Subcutaneous abdominal adipose tissue (tissue), 5 donors: ENCODE measurements at regions not wholly inside any gene's neighbourhood (a gene's known extent, or its start where the extent isn't known, plus 50 kb on each side); places are given as distances from the start of the nearest gene placed in this dataset.

Source experiments
- H3K27ac ChIP-seq: one replicate; pipeline ENCODE4 v1.7.0; 2013; ENCODE audit warnings: low read depth, mild to moderate bottlenecking, inconsistent platforms, low read length, moderate library complexity
- H3K27me3 ChIP-seq, 5 donors: one replicate each; pipeline ENCODE4 v1.7.0; 2013; ENCODE audit warnings: low read length in 5 of 5, inconsistent platforms in 1 of 5; ENCODE audit not compliant: control insufficient read depth in 5 of 5, insufficient read depth in 4 of 5
- H3K36me3 ChIP-seq, 5 donors: one replicate each; pipeline ENCODE4 v1.7.0; 2013; ENCODE audit warnings: low read length in 5 of 5; ENCODE audit not compliant: control insufficient read depth in 5 of 5, insufficient read depth in 5 of 5
- H3K4me1 ChIP-seq, 5 donors: one replicate each; pipeline ENCODE4 v1.7.0; 2013; ENCODE audit warnings: low read length in 5 of 5, mild to moderate bottlenecking in 3 of 5, moderate library complexity in 1 of 5; ENCODE audit not compliant: control insufficient read depth in 5 of 5, insufficient read depth in 5 of 5
- H3K4me3 ChIP-seq, 5 donors: one replicate each; pipeline ENCODE4 v1.7.0; 2013; ENCODE audit warnings: low read length in 5 of 5, low read depth in 1 of 5
- H3K9ac ChIP-seq, 5 donors: one replicate each; pipeline ENCODE4 v1.7.0; 2013; ENCODE audit warnings: low read length in 5 of 5, mild to moderate bottlenecking in 4 of 5, moderate library complexity in 3 of 5
- H3K9me3 ChIP-seq, 5 donors: one replicate each; pipeline ENCODE4 v1.7.0; 2013; ENCODE audit warnings: low read length in 5 of 5; ENCODE audit not compliant: control insufficient read depth in 5 of 5
- donor health status: healthy.
- donor health status: healthy.
- donor health status: healthy.
- donor health status: healthy.
- donor health status: healthy.

DNA sequence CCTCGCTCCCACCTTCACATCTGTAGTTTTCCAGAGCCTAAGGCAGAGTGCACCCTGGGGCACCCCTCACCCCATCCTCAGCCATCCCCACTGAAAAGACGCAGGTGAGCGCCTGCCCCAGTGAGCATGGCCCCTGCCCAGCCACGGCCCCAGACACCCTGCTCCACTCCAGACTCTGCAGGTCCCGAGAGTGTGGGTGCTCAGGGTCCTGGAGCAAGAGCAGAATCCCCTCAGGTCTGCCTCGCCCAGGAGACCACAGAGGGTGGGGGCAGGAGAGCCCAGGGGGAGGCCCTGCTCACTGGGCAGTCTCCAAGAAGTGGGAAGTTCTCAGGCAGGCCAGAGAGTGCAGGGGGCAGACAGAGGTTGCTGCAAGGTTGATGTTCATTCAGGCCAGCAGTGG is 158.6 kb upstream of the PPP1R26 start:
- H3K9me3 ChIP-seq, result peaks cover 0 to 14% (median 0%) of the 10 kb centered on the region in 5 donors
- no peaks in the 10 kb centered on the region for H3K4me1 ChIP-seq
- no peaks in the 10 kb centered on the region for H3K36me3 ChIP-seq
- H3K27ac ChIP-seq, result no peak overlapping the region
- H3K27me3 ChIP-seq, result peaks cover 0 to 10% (median 2%) of the 10 kb centered on the region in 5 donors
- H3K4me3 ChIP-seq, result no peak overlapping the region
- H3K9ac ChIP-seq, result no peak overlapping the region

DNA sequence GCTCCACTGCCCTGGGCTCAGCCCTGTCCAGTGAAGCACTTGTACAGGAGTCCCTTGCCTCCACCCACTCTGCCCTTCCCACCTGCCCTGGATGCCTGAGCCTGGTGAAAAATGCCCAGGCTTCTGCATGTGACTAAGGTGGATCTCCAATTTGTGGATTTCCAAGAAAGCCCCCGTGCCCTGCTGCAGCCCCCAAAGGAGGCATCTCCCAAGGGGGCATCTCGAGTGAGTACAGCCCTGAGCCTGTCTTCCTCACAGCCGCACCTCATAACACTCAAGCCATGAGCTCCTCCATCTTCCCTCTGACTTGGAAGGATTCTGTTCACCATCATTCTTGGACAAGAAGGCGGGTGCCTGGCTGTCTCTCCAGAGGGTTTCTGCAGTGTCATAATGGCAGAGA is 158.0 kb upstream of the PPP1R26 start:
- peaks cover 0 to 14% (median 0%) of the 10 kb centered on the region in 5 donors for H3K9me3 ChIP-seq
- H3K9ac ChIP-seq, result no peak overlapping the region
- no peaks in the 10 kb centered on the region for H3K4me1 ChIP-seq
- no peak overlapping the region for H3K4me3 ChIP-seq
- no peaks in the 10 kb centered on the region for H3K36me3 ChIP-seq
- peaks cover 0 to 10% (median 7%) of the 10 kb centered on the region in 5 donors for H3K27me3 ChIP-seq
- no peak overlapping the region for H3K27ac ChIP-seq

DNA sequence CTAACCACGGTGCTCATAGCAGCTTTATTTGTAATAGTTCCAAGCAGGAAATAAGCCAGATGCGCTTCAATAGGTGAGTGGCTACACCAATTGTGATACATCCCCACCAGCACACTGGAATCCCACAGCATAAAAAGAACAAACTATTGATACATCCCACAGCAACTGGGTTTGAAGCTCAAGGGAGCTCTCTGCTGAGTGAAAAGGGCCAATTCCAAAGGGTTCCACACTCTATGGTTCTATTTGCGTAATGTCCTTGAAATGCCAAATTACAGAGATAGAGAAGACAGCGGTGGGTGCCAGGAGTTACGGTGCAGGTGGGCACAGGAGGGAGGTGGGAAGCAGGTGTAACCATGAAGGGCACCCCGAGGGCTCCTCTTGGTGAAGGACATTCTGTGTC is 155.3 kb upstream of the PPP1R26 start:
- Histone ChIP-seq H3K9ac (no peak overlapping the region), H3K4me3 (no peak overlapping the region), H3K27ac (no peak overlapping the region), H3K9me3 (peaks cover 0 to 21% (median 6%) of the 10 kb centered on the region in 5 donors), H3K36me3 (no peaks in the 10 kb centered on the region), H3K4me1 (no peaks in the 10 kb centered on the region), H3K27me3 (peaks cover 0 to 23% (median 20%) of the 10 kb centered on the region in 5 donors)

DNA sequence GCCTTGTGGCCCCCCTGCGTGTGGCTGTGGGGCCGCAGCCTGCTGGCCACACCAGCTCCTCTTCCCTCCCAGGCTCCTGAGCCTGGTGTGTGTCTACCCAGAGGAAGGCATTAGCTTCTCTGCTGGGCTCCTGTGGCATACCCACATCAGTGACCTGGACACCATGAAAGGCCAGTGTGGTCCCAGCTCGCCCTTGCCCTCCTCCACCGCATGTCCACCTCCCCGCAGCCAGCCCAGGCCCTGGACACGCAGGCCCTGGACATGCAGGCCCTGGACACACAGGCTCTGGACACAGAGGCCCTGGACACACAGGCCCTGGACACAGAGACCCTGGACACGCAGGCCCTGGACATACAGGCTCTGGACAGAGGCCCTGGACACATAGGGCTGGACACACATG is 153.4 kb upstream of the PPP1R26 start:
- Histone ChIP-seq H3K4me1 (peaks cover 0 to 1% (median 0%) of the 10 kb centered on the region in 5 donors), H3K27me3 (peaks cover 0 to 28% (median 26%) of the 10 kb centered on the region in 5 donors), H3K9me3 (peaks cover 0 to 21% (median 6%) of the 10 kb centered on the region in 5 donors), H3K36me3 (no peaks in the 10 kb centered on the region), H3K9ac (no peak overlapping the region), H3K4me3 (no peak overlapping the region), H3K27ac (no peak overlapping the region)

DNA sequence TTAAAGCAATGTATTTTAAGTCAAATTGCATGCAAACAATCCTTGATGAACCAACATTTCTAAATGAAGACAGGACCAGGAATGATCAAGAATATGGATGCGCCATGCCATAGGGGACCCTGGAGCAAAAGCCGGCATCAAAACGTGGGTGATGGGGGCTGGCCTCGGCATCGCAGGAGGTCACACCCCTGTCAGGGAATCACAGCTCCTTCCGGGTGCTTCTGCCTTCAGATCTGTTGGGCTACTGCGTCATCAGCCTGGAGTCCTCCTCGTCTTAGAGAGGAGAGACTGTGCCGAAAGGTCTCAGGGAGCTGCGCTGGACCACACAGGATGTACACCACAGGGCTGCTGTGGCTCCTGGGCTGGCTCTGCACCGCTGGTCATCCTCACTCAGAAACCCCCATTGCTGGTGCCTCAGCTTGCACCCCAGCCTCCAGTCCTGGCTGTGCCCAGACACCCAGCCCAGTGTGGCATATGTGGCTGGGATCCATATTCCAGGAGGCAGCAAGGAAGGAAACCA is 152.9 kb upstream of the PPP1R26 start:
- no peaks in the 10 kb centered on the region for H3K36me3 ChIP-seq
- H3K9me3 ChIP-seq, result peaks cover 0 to 21% (median 6%) of the 10 kb centered on the region in 5 donors
- H3K27me3 ChIP-seq, result peaks cover 0 to 32% (median 24%) of the 10 kb centered on the region in 5 donors
- H3K27ac ChIP-seq, result no peak overlapping the region
- H3K4me3 ChIP-seq, result no peak overlapping the region
- H3K9ac ChIP-seq, result no peak overlapping the region
- H3K4me1 ChIP-seq, result peaks cover 0 to 1% (median 0%) of the 10 kb centered on the region in 5 donors

DNA sequence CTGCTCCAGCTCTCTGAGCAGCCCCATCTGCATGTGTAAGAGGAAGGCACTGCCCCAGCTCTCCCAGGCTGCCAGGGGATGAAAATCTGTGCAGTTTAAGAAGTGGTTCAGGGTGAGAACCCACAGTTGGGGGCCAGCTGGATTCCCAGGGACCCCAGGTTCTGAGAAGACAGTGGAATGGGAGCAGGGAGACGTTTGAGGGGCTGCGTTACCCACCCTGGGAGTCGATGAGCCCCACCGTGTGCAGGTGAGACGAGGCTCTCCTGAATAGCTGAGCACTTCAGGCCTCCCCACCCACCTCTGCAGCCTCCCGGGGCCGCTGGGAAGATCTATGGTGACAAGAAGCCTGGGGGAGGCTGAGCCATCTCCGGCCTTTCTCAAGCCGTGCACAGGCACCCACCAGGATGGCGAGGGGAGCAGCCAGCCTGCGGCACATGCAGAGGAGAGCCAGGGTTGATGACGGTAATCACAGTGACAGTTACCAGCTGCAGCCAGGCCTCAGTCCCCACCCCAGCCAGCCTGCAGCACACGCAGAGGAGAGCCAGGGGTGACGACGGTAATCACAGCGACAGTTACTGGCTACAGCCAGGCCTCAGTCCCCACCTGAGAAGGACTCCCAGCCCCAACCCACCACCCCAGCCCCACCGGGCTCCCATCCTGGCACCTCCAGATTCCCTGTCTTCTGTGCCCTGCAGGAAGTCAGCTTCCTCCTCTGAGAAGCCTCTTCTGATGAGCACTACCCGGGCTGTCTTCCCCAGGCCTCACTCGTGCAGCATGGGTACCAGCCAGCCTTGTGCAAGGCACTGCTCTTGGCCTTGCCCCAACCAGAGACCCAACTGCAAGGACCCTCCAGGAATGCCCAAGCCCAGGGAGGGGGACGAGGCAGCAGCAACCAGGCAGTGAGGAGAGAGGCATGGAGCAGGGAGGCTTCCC is 150.8 kb upstream of the PPP1R26 start:
- Histone ChIP-seq H3K4me3 (no peak overlapping the region), H3K27ac (no peak overlapping the region), H3K27me3 (peaks cover 3 to 40% (median 24%) of the 10 kb centered on the region in 5 donors), H3K4me1 (peaks cover 0 to 1% (median 0%) of the 10 kb centered on the region in 5 donors), H3K9me3 (peaks cover 0 to 11% (median 6%) of the 10 kb centered on the region in 5 donors), H3K9ac (no peak overlapping the region), H3K36me3 (no peaks in the 10 kb centered on the region)

DNA sequence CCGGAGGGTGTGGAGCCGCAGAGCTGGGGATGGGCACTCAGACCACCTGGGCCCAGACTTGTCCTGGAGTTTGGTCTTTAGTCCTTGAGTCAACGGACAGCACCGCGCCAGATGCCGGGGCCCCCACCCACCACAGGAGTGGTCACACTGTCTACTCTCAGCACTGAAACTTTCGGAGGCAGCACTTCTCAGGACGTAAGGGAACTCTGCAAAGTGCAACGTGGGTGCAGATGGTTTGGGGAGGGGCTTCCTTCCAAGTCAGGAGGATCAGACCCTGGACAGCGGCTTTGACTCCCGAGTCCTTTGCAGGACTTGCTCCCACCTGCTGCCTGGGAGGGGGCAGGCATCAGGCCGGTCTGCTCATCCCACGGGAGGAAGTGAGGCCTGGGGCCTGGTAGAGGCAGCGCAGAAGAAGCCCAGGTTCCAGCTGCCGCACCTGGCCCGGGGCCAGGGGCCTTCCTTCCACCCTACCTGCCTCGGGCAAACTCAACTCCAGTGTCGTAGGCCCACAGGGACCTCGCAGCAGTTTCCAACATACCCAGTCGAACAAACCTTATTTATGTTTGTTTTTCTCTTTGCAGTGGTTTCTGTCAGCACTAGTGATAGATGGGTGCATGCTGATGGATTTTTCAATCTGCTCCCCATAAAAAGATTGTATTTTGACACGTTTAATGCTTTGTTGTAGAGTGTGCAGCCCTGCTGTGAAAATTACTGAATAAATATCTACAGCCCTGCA is 149.8 kb upstream of the PPP1R26 start:
- Histone ChIP-seq H3K27me3 (peaks cover 3 to 40% (median 24%) of the 10 kb centered on the region in 5 donors), H3K4me1 (peaks cover 0 to 1% (median 0%) of the 10 kb centered on the region in 5 donors), H3K9me3 (peaks cover 0 to 7% (median 6%) of the 10 kb centered on the region in 5 donors), H3K4me3 (no peak overlapping the region), H3K9ac (no peak overlapping the region), H3K36me3 (no peaks in the 10 kb centered on the region), H3K27ac (no peak overlapping the region)

DNA sequence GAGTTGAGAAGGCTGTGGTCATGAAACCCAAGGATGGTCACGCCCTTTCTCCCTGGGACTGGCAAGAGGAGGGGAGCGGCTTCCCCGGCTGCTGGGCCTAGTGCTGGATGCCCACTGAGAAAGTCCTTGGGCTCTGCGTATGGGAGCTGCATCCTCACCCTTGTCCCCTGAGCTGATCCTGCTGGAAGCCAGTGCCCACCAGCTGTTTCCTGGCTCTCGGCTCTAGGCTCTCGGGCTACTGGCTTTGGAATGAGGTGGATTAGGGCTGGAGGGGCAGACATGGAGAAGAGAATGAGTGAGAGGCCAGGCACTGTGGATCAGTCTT is 149.3 kb upstream of the PPP1R26 start:
- Histone ChIP-seq H3K9ac (no peak overlapping the region), H3K27ac (no peak overlapping the region), H3K9me3 (peaks cover 0 to 7% (median 6%) of the 10 kb centered on the region in 5 donors), H3K4me3 (no peak overlapping the region), H3K27me3 (peaks cover 3 to 40% (median 24%) of the 10 kb centered on the region in 5 donors), H3K36me3 (no peaks in the 10 kb centered on the region), H3K4me1 (peaks cover 0 to 1% (median 0%) of the 10 kb centered on the region in 5 donors)

DNA sequence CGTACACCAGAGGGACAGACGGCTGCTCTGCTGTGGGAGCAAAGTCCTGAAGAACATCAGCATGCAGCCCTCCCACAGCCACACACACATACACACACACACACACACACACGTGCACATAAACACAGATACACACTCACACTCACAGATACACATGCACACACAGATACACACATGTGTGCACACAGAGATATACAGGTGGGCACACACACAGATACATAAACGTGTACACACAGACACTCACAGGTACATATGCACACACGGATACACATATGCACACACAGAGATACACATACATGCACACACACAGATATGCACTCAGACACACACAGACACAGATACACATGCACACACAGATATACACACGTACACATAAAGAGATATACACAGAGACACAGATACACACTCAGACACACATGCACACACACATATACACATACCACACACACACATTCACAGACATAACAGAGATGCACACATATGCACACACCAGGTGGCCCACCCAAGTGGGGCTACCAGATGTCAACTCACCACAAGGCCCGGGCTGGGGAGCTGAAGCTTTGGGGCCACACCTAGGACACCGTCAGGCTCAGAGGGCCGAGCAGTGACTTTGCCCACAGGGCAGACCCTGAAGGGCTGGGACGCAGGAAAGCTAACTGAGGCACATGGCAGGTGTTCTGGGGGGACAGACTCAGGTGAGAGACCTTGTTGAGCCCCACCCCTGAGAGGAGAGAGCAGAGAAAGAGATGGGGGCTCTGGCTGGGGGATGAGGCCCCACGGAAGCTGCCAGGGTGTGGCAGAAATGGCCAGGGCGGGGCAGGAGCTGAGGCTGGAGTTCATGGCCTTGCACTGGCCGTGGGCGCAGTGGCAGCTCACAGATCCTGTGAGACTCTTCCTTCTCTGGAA is 148.6 kb upstream of the PPP1R26 start:
- Histone ChIP-seq H3K9me3 (peaks cover 0 to 7% (median 6%) of the 10 kb centered on the region in 5 donors), H3K4me3 (no peak overlapping the region), H3K27me3 (peaks cover 3 to 37% (median 24%) of the 10 kb centered on the region in 5 donors)

More for the DNA sequence above, 148.6 kb upstream of the PPP1R26 start:
- Histone ChIP-seq H3K36me3 (no peaks in the 10 kb centered on the region), H3K9ac (no peak overlapping the region), H3K4me1 (peaks cover 0 to 1% (median 0%) of the 10 kb centered on the region in 5 donors), H3K27ac (no peak overlapping the region)
